Jurkat, Clone E6-1 (cell line): ENCODE measurements at regions not wholly inside any gene's neighbourhood (a gene's known extent, or its start where the extent isn't known, plus 50 kb on each side); places are given as distances from the start of the nearest gene placed in this dataset.

ENCODE experiments used
- DNase-seq: peaks from one replicate; pipeline ENCODE4 v3.0.0-alpha.2; 2011; ENCODE audit warnings: low read depth, low spot score
- H3K4me3 ChIP-seq: 2 replicates; pipeline ENCODE4 v1.5.1; 2011; ENCODE audit warnings: mild to moderate bottlenecking, low read length, control low read depth, moderate library complexity

DNA sequence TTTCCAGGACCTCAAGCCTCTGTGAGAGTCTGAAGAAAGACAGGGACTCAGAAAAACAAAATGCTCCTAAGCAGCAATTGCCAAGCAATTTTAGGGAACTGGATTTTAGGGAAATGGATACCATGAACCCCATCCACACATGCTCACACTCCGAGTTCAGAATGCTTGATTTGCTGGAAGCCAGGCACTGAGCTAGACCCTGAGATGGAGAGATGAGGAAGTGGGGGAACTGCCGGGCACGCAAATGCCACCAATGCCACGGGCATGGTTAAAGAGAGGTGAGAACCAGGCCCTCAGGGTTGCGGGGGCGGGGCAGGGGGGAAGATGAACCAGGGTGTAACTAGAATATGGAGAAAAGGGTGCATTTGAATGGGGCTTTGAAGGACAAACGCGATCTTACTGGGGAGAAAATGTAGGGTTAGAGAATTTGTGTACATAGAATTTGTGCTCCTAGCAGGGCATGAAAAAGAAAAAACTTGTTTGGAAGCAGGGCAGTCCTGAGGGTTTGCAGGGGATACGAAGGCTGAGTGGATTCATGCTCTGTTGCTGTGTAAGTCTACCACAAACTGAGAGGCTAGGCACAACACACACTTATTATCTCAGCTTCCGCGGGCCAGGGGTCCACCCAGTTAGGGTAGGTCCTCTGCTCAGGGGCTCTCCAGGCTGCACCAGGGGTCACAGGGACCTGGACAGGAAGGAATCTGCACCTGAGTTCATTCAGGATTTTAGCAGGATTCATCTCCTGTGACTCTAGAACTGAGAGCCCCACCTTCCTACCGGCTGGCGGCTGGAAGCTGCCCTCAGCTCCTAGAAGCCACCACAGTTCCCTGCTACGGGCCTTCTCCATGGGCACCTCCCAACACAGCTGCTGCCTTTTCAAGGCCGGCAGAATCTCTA, 108.0 kb downstream of the SNX5 start:
- no peak for DNase-seq
- no peak overlapping the region for H3K4me3 ChIP-seq

DNA sequence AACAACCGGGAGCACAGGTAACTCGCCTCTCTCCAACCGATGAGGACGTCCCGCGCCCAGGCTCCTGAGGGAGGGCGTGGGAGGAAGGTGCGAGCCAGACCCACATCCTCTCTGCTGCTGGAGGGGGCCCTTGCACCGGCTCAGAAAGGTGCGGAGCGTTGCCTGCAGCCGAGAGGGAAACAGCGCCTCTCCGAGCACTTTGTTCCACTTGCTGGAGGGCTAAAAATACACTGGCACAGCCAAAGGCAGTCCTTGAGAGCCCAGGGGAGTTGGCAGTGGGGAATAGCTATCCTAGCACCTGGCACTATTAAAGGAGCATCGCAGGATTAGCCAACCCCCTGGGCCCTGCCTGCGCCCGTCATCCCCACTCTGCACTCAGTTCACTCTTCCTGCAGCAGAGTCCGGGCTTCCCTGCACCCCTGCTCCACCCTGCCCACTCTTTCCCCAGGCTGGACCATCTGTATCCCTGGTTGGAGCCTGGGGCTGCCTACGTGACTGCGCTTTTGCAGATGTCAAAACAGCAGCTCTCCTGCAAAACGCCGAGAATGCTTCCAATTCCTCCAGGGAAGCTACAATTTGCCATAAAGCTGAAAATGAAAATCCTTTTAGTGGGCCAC, 108.9 kb downstream of the SNX5 start:
- DNase-seq, result peak; percentile 60
- H3K4me3 ChIP-seq, result peak overlapping the region; percentile 29

DNA sequence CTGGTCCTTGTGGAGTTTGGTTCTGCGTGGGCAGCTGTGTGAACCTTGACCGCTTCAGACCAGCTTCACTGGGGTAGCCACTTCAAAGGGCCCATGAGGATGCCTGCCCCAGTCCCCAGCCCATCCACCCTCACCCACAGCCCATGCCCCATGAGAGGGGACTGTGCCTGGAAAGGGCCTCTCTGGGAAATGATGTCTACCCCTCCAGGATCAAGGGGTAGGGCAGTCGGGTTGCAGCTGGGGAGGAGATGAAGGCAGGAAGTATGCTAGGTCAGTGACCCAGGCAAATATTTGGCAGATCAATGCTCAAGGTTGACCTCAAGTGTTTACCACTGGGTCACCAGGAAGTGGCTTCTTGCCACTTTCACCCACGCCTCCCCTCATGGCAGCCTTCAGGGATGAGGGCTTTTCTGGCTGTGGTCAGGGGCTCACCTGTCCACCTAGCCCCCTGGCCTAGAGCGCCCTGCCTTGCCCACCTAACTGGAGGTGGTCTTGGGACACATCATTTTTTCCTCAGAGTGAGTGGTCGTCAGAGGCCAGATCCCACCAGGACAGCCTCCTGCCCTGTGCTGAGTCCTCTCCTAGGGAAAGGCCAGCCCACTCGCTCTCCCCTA, 109.5 kb downstream of the SNX5 start:
- H3K4me3 ChIP-seq, result peak overlapping the region; percentile 29
- DNase-seq, result no peak

DNA sequence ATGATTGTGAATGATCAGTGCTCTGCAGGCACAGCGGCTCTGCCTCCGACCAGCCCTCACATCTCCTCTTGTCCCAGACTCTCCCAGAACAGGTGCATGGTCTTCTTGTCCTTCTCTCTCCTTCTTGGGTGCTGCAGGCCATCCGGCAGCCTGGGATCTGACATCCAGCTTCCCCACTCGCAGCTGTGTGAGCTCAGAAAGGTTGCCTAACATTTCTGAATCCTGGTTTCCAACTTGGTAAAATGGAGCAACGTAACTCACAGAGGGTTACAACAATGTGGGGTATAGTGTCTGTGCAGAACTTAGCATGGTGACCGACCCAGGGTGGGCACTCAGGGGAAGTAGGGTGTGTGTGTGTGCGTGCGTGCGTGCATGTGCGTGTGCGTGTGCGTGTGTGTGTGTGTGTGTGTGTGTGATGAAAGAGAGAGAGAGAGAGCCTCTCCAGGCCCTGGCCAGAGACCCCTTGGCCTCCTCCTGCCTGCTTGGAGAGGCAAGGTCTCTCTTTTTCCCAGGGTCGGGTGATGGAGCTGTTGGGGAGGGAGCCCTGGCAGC, 110.1 kb downstream of the SNX5 start:
- no peak for DNase-seq

DNA sequence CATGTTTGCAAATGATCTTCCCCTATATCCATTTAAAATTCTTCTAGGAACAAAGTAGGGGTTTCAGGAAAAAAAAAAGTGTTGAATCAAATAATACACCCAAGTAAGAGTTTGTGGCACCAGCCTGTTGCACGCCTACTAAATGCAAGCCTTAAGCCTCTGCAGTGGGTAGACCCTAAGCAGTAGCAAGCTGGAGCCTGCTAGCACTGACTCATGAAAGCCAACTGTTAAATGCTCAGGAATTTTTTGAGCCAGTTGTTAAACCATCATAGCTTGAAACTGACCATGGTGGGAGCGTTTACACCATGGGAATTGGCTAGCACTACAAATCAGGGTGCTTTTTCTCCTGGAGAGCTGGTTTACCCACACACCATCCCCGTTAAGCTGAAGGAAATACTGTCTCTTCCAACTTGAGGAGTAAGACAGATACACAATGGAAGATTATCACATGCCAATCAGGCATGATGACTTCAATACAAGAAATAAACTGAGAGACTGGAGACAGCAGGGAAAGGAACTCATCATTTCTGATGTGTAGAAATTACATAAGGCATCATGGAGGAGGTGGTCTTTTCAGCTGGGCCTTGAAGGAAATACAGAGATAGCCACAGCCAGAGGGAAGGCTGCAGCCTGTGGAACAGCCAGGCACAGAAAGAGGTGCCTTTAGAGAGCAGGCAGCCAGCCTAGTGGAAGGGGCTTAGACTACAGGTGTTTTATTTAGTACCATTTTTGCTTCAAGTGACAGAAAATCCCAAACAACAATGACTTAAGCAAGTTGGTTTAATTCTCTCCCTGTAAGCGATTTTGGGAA, 110.8 kb downstream of the SNX5 start:
- H3K4me3 ChIP-seq, result no peak overlapping the region
- DNase-seq, result no peak

More for the DNA sequence above, 110.1 kb downstream of the SNX5 start:
- H3K4me3 ChIP-seq, result no peak overlapping the region

DNA sequence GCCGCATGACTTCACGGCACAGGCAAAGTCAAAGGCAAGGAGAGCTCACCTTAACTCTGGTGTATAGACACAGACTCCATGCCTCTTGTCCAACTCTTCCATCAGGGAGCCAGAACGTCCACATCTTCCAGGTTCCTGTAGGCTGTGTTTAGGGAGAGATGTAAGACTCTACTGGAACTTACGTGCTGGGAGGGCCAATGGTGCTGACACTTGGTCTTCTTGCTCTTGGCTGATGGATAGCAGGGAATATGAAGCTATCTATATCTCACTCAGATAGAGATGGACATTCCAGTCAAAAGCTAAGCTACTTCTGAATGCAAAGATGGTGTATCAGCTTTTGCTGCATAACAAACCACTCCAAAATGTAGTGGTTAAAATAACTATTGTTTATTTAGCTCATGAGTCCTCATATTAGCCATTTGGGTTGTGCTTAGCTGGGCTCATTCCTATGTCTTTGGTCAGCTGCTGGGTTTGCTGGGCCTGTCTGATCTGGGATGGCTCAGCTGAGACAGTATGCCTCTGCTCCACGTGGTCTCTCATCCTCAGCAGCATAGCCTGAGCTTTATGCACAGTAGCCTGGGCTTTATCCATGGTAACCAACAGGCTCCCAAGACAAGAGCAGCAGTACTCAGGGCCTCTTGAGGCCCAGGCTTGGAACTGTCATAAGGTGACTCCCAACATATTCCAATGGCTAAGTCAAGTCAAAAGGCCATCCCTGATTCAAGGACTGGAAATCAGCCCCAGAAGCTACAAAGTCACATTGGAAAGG, 111.6 kb downstream of the SNX5 start:
- no peak overlapping the region for H3K4me3 ChIP-seq
- DNase-seq, result no peak

DNA sequence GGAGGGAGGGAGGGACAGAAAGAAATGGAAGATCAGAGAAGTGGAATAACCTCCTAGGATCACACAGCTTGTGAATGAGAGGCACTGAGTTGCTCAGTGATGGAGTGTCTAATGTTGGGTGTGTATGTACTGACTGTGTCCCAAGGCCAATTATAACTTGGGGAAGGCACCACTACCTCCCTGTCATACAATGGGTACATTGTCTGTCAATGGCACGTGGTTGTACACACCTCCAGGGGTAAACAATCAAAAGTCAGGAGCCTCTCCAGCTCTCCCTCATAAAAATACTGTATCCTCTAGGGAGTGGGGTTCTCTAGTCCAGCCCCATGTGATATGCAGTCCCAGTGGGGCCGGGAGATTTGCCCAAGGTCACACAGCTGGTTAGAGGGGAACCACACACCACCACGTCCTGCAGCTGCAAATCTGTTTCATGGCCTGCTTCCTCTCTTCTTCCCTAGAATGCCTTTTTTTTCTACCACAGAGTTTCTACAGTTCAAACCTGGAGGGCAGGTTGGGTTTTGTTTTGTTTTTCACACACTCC, 112.5 kb downstream of the SNX5 start:
- H3K4me3 ChIP-seq, result no peak overlapping the region
- DNase-seq, result peak; percentile 83

DNA sequence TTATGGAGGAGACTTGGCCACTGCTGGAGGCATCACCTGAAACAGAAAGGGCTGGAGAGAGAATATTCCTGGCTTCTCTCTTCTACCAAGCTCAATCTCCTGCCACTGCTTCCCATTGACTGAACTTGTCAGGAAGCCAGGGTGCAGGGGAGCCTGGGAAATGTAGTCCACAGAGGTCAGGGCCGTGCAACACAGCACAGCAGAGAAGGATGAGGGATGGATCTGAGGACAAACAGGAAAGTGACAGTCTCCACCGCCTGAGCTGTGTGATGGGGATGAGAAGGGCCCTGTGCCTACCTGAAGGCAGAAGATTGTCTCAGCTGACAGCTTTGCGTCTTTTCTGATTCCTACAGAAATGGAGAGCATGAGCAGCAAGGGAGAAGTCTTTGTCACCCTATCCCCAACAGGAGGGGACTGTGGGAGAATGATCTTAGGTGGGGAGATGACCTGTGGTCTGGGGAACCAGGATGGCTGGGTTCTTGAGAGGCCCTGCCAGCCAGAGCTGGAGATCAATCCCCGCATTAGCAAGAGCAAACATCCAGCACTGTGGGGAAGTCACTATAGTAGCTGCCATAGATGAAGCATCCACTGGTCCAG, 114.2 kb downstream of the SNX5 start:
- H3K4me3 ChIP-seq, result no peak overlapping the region
- no peak for DNase-seq

DNA sequence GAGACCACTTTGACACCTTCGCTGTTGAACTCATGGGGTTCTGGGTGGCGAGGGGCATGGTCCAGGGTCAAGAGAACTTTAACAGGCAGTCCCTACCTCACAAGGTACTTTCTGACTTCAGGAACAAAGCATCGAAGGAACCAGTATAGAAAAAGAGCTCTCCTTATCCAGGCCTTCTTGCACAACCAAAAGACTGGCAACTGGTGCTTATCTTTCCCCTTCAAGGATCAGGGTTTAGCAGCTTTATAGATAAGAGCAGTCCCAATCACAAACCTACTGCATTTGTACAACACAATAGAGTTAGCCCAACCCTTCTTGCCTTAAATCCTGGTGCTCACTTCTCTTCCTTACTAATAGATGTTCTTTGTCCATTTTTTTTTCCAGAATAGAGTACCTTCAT, 116.3 kb downstream of the SNX5 start:
- no peak overlapping the region for H3K4me3 ChIP-seq
- no peak for DNase-seq

DNA sequence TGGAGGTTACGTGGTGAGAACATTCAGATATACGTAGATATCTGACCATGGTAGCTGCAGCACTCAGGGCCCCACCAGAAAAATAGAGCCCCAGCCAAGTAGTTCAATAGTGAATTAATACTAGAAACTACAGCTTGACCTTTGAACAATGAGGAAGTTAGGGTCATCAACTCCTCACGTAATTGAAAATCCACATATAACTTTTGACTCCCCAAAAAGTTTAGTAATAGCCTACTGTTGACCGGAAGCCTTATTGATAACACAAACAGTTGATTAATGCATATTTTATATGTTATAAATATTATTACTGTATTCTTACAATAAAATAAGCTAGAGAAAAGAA, 117.9 kb downstream of the SNX5 start:
- DNase-seq, result no peak
- no peak overlapping the region for H3K4me3 ChIP-seq

DNA sequence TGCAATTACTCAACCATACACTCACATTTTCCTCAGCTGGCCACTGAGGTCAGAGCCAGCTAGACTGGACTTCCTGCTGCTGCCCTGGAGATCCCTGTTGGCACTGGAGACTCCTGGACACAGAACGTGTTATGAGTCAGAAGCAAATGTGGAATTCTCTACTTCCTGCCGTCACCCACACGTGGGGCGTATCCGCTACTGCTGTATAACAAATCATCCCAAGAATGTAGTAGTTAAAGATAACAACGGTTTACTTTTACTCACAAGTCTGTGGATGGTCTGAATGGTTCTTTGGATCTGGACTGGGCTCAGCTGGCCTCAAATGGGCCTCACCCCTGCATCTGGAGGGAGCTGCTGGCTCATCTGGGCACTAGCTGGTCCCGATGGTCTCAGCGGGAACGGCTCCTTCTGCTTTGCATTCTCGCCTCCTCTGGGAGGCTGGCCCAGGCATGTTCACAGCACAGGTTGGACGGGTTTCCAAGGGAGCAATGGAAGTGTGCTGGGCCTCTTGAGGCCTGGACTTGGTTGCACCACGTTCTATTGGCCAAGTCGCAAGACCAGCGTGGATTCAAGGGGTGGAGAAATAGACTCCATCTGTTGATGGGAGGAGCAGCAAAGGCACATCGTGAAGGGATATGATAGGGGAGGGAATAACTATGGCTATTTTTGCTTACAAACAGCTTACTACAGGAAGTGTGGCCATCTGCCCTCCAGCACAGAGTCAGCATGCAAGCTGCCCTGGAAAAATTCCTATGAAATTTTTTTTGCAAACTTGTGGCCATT, 118.5 kb downstream of the SNX5 start:
- no peak overlapping the region for H3K4me3 ChIP-seq
- DNase-seq, result no peak

DNA sequence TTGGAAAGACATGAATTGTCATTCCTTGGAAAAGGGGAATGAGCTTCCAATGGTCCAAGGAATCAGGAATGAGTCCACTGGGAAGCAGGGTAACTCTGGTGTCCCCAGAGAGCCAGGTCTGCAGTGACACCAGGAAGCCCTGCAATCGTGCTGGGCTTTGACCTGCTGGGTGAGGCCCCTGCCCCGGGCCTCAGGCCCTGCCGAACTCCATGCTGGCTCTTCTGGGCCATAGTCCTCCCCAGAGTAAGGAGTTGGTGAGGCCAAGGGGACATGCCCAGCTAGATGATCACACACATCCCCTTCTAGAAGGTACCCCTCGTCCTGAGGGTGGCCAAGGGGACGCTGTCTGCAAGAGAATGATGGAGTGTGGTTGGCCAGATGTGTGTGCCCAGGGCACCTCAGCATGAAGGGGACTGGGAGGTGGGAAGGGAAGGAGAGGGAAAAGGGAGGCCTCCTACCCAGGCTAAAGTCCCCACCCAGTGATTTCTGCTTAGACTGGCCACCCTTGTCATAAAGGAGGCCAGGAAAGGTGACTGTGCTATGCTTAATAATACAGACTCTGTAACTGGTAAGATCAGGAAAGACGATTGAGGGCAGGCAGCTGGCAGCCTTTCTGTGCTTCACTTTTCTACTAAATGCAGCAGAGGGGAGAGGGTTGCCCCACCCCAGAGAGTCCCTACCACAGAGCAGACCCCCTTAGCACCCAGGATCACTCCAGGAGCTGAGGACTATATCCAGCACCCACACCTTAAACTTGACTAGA, 119.3 kb downstream of the SNX5 start:
- DNase-seq, result no peak
- H3K4me3 ChIP-seq, result no peak overlapping the region

DNA sequence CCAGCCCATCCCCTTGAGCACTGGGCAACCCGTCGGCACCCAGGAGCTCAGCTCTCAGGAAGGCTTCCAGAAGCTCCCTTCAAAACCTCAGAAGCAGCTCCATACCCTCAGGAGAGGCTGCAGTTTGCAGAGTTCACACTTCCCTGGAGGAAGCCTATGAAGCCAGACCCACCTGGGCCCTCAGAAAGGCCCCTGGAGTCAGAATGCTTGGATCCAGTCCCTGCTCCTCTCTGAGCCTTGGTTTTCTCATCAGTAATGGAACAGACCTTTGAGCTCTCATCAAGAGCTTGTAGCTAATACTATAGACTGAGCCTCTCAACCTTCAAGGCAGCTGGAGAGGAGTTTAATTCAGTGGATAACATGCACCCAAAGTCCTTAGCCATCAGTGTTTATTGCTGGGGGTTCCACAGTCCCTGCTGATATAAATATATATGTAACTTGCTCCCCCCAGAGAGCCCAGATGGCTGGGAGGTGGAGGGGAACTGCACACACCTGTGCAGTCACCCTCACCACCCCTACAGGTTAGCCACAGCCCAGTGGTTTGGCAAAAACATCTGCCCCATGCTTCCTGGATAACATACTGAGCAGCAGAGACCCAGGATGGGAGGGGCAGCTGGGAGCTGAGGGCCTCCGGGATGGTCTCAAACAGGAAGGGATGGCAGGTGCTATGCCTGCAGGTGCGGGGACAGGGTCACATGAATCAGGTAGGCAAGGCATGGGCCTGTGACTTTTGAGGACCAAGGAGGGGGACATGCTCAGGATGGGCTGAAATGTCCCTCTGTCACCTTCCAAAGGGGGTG, 120.1 kb downstream of the SNX5 start:
- peak; percentile 71 for DNase-seq
- H3K4me3 ChIP-seq, result no peak overlapping the region

DNA sequence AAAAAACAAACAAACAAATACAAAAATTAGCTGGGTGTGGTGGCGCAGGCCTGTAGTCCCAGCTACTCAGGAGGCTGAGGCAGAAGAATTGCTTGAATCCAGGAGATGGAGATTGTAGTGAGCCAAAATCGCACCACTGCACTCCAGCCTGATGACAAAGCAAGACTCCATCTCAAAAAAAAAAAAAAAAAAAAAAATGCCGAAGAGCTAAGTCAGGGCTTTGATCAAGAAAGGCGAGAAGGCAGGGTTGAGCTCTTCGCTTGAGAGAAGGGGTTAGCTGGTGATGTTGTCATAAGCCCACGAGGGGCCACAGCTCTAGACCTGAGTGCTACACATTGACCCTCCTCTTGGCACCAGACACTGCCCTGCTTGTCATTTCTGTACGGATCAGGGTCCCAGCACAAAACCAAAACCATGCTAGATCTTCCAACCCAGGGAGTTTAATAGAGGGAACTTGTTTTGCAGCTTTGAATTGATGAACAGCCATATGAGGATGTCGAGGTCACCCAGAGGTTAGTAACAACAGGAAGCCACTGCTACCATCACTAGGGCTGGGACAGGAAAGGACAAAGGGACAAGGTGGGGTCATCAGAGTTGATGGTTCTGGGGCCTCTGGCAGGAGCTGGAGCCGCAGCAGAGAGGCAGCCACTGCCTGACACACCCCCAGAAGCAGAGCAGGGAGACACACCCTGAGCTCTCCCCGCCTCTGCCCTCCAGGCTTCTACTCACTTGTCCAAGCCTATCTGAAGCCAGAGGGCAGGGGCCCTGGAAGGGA, 122.7 kb downstream of the SNX5 start:
- H3K4me3 ChIP-seq, result no peak overlapping the region
- no peak for DNase-seq
